A673 (cell line): ENCODE measurements at regions not wholly inside any gene's neighbourhood (a gene's known extent, or its start where the extent isn't known, plus 50 kb on each side); places are given as distances from the start of the nearest gene placed in this dataset.

Source experiments
- EZH2 ChIP-seq: fragments of 200-600 bp; sonication (generic); IDR thresholded peaks from 2 replicates; pipeline ENCODE4 v1.6.1; 2017; ENCODE audit warnings: borderline replicate concordance, low read depth, mild to moderate bottlenecking, mixed read lengths, antibody characterized with exemption, low read length; ENCODE audit not compliant: poor library complexity, severe bottlenecking
- TF ChIP-seq, protein P1 (sequence below): fragments of 300-800, 200-600 bp; sonication (generic); conservative IDR thresholded peaks from 2 replicates; pipeline ENCODE4 v1.5.1; 2017; ENCODE audit warnings: low read depth, mild to moderate bottlenecking, antibody characterized with exemption, low read length, moderate library complexity, mixed read lengths

DNA sequence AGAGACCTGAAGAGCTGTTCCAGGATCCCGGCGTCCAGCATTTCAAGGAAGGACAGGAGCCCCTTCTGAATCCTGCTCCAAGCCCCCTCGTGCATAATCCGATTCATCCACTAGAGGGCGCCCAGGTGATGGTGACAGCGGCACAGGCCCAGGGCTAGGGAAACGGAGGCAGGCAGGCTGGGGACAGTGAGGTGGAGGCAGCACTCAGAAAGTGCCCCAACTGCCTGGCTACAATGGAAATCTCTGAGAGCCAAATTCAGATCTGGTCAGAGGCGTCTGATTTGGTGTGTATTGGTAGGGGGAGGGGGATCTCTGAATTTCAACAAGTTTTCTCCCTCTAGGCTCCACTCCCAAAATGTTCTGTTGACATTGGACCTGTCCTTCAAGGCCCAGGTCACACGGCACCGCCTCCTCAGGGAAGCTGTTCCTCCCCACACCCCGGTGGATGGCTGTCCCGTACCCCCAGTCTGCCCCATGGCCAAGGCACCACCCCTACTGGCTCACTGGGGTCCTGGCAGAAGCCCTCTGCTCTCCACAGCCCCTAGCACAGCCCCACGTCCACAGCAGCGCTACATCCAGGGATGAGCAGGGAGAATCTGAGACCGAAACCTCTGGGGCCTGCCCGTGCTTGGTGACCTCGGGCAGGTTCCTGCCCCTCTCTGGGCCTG is 142.9 kb downstream of the CRYBB2 start:
- TF ChIP-seq, protein P1, sequence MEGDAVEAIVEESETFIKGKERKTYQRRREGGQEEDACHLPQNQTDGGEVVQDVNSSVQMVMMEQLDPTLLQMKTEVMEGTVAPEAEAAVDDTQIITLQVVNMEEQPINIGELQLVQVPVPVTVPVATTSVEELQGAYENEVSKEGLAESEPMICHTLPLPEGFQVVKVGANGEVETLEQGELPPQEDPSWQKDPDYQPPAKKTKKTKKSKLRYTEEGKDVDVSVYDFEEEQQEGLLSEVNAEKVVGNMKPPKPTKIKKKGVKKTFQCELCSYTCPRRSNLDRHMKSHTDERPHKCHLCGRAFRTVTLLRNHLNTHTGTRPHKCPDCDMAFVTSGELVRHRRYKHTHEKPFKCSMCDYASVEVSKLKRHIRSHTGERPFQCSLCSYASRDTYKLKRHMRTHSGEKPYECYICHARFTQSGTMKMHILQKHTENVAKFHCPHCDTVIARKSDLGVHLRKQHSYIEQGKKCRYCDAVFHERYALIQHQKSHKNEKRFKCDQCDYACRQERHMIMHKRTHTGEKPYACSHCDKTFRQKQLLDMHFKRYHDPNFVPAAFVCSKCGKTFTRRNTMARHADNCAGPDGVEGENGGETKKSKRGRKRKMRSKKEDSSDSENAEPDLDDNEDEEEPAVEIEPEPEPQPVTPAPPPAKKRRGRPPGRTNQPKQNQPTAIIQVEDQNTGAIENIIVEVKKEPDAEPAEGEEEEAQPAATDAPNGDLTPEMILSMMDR, result peak; percentile 96
- no peak for TF ChIP-seq EZH2
